NB4 (cell line): ENCODE measurements at regions not wholly inside any gene's neighbourhood (a gene's known extent, or its start where the extent isn't known, plus 50 kb on each side); places are given as distances from the start of the nearest gene placed in this dataset.
A peak's percentile ranks its signal among the peaks of the same experiment; 100 is the strongest.
"Not testable (repeated sequence)": the region's sequence is repeated elsewhere in the genome, so short reads cannot be mapped to it uniquely, and the experiment has no call there.

Experiments
- DNase-seq: peaks from one replicate; pipeline ENCODE4 v3.0.0; 2010; ENCODE audit warnings: low read depth
- H3K4me3 ChIP-seq: one replicate; pipeline ENCODE4 v1.5.1; 2011; ENCODE audit warnings: mild to moderate bottlenecking, low read depth, low read length, moderate library complexity
- CTCF ChIP-seq: IDR thresholded peaks from one replicate; pipeline ENCODE4 v1.5.1; 2012; ENCODE audit warnings: low read depth, low read length
- MAX ChIP-seq: IDR thresholded peaks from 2 replicates; pipeline ENCODE4 v1.6.1; 2011; ENCODE audit warnings: low read depth, low read length
- MYC ChIP-seq: IDR thresholded peaks from 2 replicates; pipeline ENCODE4 v1.6.1; 2011; ENCODE audit warnings: low read depth, low read length
- POLR2A ChIP-seq: IDR thresholded peaks from 2 replicates; pipeline ENCODE4 v1.6.1; 2011; ENCODE audit warnings: mild to moderate bottlenecking; ENCODE audit not compliant: insufficient read length; ENCODE audit errors: extremely low read depth

- TF ChIP-seq CTCF: no peak
- no peak for TF ChIP-seq MAX
- no peak for TF ChIP-seq POLR2A
- TF ChIP-seq MYC: no peak
- no peak for DNase-seq
- no peak overlapping the region for H3K4me3 ChIP-seq
Measured at GRCh38 chr1:5613900-5614299, 378.3 kb downstream of the NPHP4 start.

- no peak for TF ChIP-seq CTCF
- TF ChIP-seq POLR2A: no peak
- TF ChIP-seq MAX: no peak
- no peak for TF ChIP-seq MYC
- H3K4me3 ChIP-seq: no peak overlapping the region
- DNase-seq: peak; percentile 11
Measured at GRCh38 chr1:5611851-5612250, 380.4 kb downstream of the NPHP4 start.

- no peak for TF ChIP-seq POLR2A
- TF ChIP-seq CTCF: no peak
- TF ChIP-seq MAX: no peak
- TF ChIP-seq MYC: no peak
- H3K4me3 ChIP-seq: no peak overlapping the region
Measured at GRCh38 chr1:5611431-5611830, 380.8 kb downstream of the NPHP4 start.

GRCh38 chr1:5610432-5610831, 381.8 kb downstream of the NPHP4 start:
- DNase-seq: no peak
- no peak for TF ChIP-seq MAX
- TF ChIP-seq CTCF: no peak
- TF ChIP-seq MYC: no peak
- no peak for TF ChIP-seq POLR2A
- H3K4me3 ChIP-seq: no peak overlapping the region

More at GRCh38 chr1:5611431-5611830, 380.8 kb downstream of the NPHP4 start:
- DNase-seq: no peak

GRCh38 chr1:5603353-5604104, 388.7 kb downstream of the NPHP4 start:
- H3K4me3 ChIP-seq: no peak overlapping the region
- no peak for DNase-seq
- TF ChIP-seq POLR2A (no peak), MAX (no peak), MYC (no peak), CTCF (no peak)

- not testable (repeated sequence) for H3K4me3 ChIP-seq, DNase-seq
Measured at GRCh38 chr1:5602718-5603117, 389.5 kb downstream of the NPHP4 start.
